GM12878 (cell line): ENCODE measurements at regions not wholly inside any gene's neighbourhood (a gene's known extent, or its start where the extent isn't known, plus 50 kb on each side); places are given as distances from the start of the nearest gene placed in this dataset.

Experiments
- ATF2 ChIP-seq: IDR thresholded peaks from 2 replicates; pipeline ENCODE4 v1.6.1; 2012; ENCODE audit warnings: low read length, inconsistent platforms
- CEBPB ChIP-seq, 2 experiments: fragments of 150-350 bp in 1 of 2; IDR thresholded peaks; 2 replicates each; pipeline ENCODE4 v1.6.1; 2012 to 2014; ENCODE audit warnings: low read depth in 2 of 2, low read length in 2 of 2, borderline replicate concordance in 1 of 2, inconsistent platforms in 1 of 2
- CHD2 ChIP-seq: IDR thresholded peaks from 2 replicates; pipeline ENCODE4 v1.6.1; 2011; ENCODE audit warnings: low read depth, low read length, improper control_type of control experiment, borderline replicate concordance
- CTCF ChIP-seq, 3 experiments: IDR thresholded peaks in 2 of 3; conservative IDR thresholded peaks in 1 of 3; 2 replicates each; pipeline ENCODE4 v1.5.1; 2011; ENCODE audit warnings: low read depth in 3 of 3, low read length in 3 of 3, mild to moderate bottlenecking in 3 of 3, control low read depth in 2 of 3, moderate library complexity in 2 of 3, inconsistent platforms in 1 of 3, mixed read lengths in 1 of 3; ENCODE audit not compliant: control insufficient read depth in 2 of 3, insufficient read depth in 1 of 3; ENCODE audit errors: extremely low read depth in 1 of 3
- MAX ChIP-seq: IDR thresholded peaks from 2 replicates; pipeline ENCODE4 v1.6.1; 2012; ENCODE audit warnings: low read depth, low read length, improper control_type of control experiment
- MYC ChIP-seq: IDR thresholded peaks from 2 replicates; pipeline ENCODE4 v1.6.1; 2011; ENCODE audit warnings: mild to moderate bottlenecking, low read length, moderate library complexity, inconsistent platforms; ENCODE audit not compliant: insufficient read depth, insufficient replicate concordance, insufficient read length, severe bottlenecking
- PKNOX1 ChIP-seq: fragments of 450-650 bp; IDR thresholded peaks from 2 replicates; pipeline ENCODE4 v1.6.1; 2016; ENCODE audit warnings: mild to moderate bottlenecking
- PRDM15 ChIP-seq: fragments of 450-650 bp; formaldehyde crosslinking; IDR thresholded peaks from 2 replicates; pipeline ENCODE4 v1.4.0; 2020; ENCODE audit warnings: mild to moderate bottlenecking, moderate library complexity
- SUPT20H ChIP-seq: IDR thresholded peaks from 2 replicates; pipeline ENCODE4 v1.6.1; 2011; ENCODE audit warnings: low read depth, mild to moderate bottlenecking, low read length, moderate library complexity, borderline replicate concordance; ENCODE audit not compliant: control insufficient read depth
- SUZ12 ChIP-seq: fragments of 200-600 bp; sonication (generic); IDR thresholded peaks from one replicate; pipeline ENCODE4 v1.6.1; 2018; ENCODE audit warnings: antibody characterized with exemption, mild to moderate bottlenecking; ENCODE audit not compliant: unreplicated experiment
- ZBTB40 ChIP-seq: fragments of 450-650 bp; IDR thresholded peaks from 2 replicates; pipeline ENCODE4 v1.6.1; 2016; ENCODE audit warnings: mild to moderate bottlenecking, moderate library complexity, borderline replicate concordance

GRCh38 chr21:28687586-28687985 lies 305.1 kb downstream of the LTN1 start:
- TF ChIP-seq MAX (no peak), CEBPB (IDR thresholded peaks at IDR 0.05; ENCODE audit: borderline replicate concordance in 1 of 2, low read depth in 2 of 2, low read length in 2 of 2) (no peak), CTCF (IDR thresholded peaks at IDR 0.05 in 2 of 3, conservative IDR thresholded peaks at IDR 0.05 in 1 of 3; ENCODE audit: control insufficient read depth in 2 of 3, extremely low read depth in 1 of 3, insufficient read depth in 1 of 3, low read depth in 3 of 3, low read length in 3 of 3) (no peak), PKNOX1 (no peak), ATF2 (no peak), PRDM15 (no peak), ZBTB40 (no peak), SUPT20H (no peak), CHD2 (no peak), MYC (no peak), SUZ12 (no peak)
